Neural cell (in vitro differentiated cells): ENCODE measurements at regions not wholly inside any gene's neighbourhood (a gene's known extent, or its start where the extent isn't known, plus 50 kb on each side); places are given as distances from the start of the nearest gene placed in this dataset.

Source experiments
- EP300 ChIP-seq: fragments of 450-650 bp; conservative IDR thresholded peaks from 2 replicates; pipeline ENCODE4 v1.6.1; 2014; ENCODE audit warnings: antibody characterized with exemption, mild to moderate bottlenecking, moderate library complexity; ENCODE audit not compliant: poor library complexity, severe bottlenecking
- EZH2 ChIP-seq: fragments of 200-600, 300-800 bp; shearing (Covaris generic), sonication (generic); IDR thresholded peaks from 2 replicates; pipeline ENCODE4 v1.6.1; 2014; ENCODE audit warnings: antibody characterized with exemption, low read length, borderline replicate concordance, mild to moderate bottlenecking; ENCODE audit not compliant: insufficient read depth, poor library complexity, severe bottlenecking
- POLR2AphosphoS5 ChIP-seq: IDR thresholded peaks from 2 replicates; pipeline ENCODE4 v1.6.1; 2012
- TAF1 ChIP-seq: IDR thresholded peaks from 2 replicates; pipeline ENCODE4 v1.6.1; 2012; ENCODE audit warnings: low read depth
- TF ChIP-seq, protein P1 (sequence below): fragments of 450-650 bp; IDR thresholded peaks from 2 replicates; pipeline ENCODE4 v1.5.1; 2014; ENCODE audit warnings: antibody characterized with exemption, mild to moderate bottlenecking, moderate library complexity; ENCODE audit not compliant: poor library complexity, severe bottlenecking

DNA sequence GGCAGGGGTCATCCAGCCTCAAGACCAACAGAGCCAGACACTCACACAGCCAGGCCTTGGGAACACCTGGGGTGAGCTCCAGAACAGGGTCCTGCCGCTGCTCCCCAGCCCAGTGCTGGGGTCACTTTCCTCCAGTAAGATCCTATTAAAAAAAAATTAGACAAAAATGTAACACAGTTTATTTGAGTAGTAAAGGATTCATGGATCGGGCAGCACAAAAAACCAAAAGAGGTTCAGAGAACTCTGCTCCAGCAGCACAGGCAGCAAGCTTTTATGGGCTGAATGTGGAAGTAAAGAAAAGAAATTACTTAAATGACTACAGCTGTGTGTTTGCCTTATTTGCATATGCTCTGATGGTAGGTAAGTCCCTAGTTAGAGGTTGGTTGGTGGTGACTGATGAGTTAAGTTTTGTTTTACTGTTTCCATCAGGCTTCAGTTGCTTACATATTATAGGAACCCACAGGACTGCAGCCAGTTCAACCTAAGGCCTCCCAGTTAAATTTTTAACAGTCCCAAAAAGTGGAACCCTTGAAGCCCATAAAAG is 80.5 kb upstream of the FGFR2 start:
- TF ChIP-seq, protein P1, sequence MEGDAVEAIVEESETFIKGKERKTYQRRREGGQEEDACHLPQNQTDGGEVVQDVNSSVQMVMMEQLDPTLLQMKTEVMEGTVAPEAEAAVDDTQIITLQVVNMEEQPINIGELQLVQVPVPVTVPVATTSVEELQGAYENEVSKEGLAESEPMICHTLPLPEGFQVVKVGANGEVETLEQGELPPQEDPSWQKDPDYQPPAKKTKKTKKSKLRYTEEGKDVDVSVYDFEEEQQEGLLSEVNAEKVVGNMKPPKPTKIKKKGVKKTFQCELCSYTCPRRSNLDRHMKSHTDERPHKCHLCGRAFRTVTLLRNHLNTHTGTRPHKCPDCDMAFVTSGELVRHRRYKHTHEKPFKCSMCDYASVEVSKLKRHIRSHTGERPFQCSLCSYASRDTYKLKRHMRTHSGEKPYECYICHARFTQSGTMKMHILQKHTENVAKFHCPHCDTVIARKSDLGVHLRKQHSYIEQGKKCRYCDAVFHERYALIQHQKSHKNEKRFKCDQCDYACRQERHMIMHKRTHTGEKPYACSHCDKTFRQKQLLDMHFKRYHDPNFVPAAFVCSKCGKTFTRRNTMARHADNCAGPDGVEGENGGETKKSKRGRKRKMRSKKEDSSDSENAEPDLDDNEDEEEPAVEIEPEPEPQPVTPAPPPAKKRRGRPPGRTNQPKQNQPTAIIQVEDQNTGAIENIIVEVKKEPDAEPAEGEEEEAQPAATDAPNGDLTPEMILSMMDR: no peak
- no peak for TF ChIP-seq EZH2
- no peak for TF ChIP-seq EP300
- TF ChIP-seq POLR2AphosphoS5: no peak
- no peak for TF ChIP-seq TAF1
